ENCODE measurements at regions not wholly inside any gene's neighbourhood (a gene's known extent, or its start where the extent isn't known, plus 50 kb on each side); places are given as distances from the start of the nearest gene placed in this dataset.
"Not testable (repeated sequence)": the region's sequence is repeated elsewhere in the genome, so short reads cannot be mapped to it uniquely, and the experiment has no call there.

GRCh38 chr3:62951037-62951613, 75.9 kb upstream of the CADPS start:
- no peaks in the 10 kb centered on the region for H3K36me3 ChIP-seq (ENCODE audit: insufficient read depth, low read length)
- no peak overlapping the region for H3K4me3 ChIP-seq (ENCODE audit: insufficient read depth, low read length)
- no peak overlapping the region for H2AFZ ChIP-seq (ENCODE audit: low read length)
- no peak for DNase-seq (ENCODE audit: insufficient read length, low spot score, missing footprints)
- no peak overlapping the region for H3K27ac ChIP-seq (ENCODE audit: low read depth, low read length)
- no peaks in the 10 kb centered on the region for H3K9me3 ChIP-seq (ENCODE audit: low read depth, low read length)
- H3K4me2 ChIP-seq (ENCODE audit: insufficient read depth, low read length): no peak overlapping the region
- TF ChIP-seq, protein P1, sequence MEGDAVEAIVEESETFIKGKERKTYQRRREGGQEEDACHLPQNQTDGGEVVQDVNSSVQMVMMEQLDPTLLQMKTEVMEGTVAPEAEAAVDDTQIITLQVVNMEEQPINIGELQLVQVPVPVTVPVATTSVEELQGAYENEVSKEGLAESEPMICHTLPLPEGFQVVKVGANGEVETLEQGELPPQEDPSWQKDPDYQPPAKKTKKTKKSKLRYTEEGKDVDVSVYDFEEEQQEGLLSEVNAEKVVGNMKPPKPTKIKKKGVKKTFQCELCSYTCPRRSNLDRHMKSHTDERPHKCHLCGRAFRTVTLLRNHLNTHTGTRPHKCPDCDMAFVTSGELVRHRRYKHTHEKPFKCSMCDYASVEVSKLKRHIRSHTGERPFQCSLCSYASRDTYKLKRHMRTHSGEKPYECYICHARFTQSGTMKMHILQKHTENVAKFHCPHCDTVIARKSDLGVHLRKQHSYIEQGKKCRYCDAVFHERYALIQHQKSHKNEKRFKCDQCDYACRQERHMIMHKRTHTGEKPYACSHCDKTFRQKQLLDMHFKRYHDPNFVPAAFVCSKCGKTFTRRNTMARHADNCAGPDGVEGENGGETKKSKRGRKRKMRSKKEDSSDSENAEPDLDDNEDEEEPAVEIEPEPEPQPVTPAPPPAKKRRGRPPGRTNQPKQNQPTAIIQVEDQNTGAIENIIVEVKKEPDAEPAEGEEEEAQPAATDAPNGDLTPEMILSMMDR (IDR thresholded peaks at IDR 0.05; ENCODE audit: extremely low read depth, low read depth, low read length): no peak
- H3K4me1 ChIP-seq (ENCODE audit: insufficient read depth, low read length): no peaks in the 10 kb centered on the region
- H4K20me1 ChIP-seq (ENCODE audit: insufficient read depth, low read length): no peaks in the 10 kb centered on the region
- no peaks in the 10 kb centered on the region for H3K27me3 ChIP-seq (ENCODE audit: insufficient read depth, low read length)
- H3K79me2 ChIP-seq (ENCODE audit: insufficient read depth, low read length): no peaks in the 10 kb centered on the region

GRCh38 chr3:62951880-62952279, 76.7 kb upstream of the CADPS start:
- H3K27ac ChIP-seq (ENCODE audit: low read depth, low read length); H3K4me3 ChIP-seq (ENCODE audit: insufficient read depth, low read length); H2AFZ ChIP-seq (ENCODE audit: low read length); H3K9me3 ChIP-seq (ENCODE audit: low read depth, low read length); H4K20me1 ChIP-seq (ENCODE audit: insufficient read depth, low read length); H3K27me3 ChIP-seq (ENCODE audit: insufficient read depth, low read length); H3K79me2 ChIP-seq (ENCODE audit: insufficient read depth, low read length); H3K4me1 ChIP-seq (ENCODE audit: insufficient read depth, low read length); H3K4me2 ChIP-seq (ENCODE audit: insufficient read depth, low read length); H3K36me3 ChIP-seq (ENCODE audit: insufficient read depth, low read length); DNase-seq (ENCODE audit: insufficient read length, low spot score, missing footprints): not testable (repeated sequence)

DNA sequence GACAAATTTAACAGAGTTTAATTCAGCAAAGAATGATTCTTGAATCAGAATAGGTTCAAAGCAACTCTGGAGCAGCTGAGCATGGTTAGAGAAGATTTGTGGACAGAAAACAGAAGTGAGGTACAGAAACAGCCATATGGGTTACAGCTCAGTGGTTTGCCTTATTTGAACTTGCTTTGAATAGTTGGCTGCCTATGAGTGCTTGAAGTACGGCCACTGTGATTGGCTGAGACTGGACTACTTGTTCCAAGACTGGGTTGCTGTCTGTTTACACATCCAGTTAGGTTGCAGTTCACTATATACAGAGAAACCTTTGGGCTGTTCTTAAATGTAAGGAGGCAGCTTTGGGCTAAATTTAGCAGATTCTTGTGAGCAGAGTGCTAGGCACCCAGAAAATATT, 79.4 kb upstream of the CADPS start:
- Histone ChIP-seq H3K79me2 (ENCODE audit: insufficient read depth, low read length) (no peaks in the 10 kb centered on the region), H3K27me3 (ENCODE audit: insufficient read depth, low read length) (no peaks in the 10 kb centered on the region), H3K4me2 (ENCODE audit: insufficient read depth, low read length) (no peak overlapping the region), H3K4me1 (ENCODE audit: insufficient read depth, low read length) (no peaks in the 10 kb centered on the region), H3K9me3 (ENCODE audit: low read depth, low read length) (no peaks in the 10 kb centered on the region), H3K36me3 (ENCODE audit: insufficient read depth, low read length) (no peaks in the 10 kb centered on the region), H3K27ac (ENCODE audit: low read depth, low read length) (no peak overlapping the region), H4K20me1 (ENCODE audit: insufficient read depth, low read length) (no peaks in the 10 kb centered on the region), H3K4me3 (ENCODE audit: insufficient read depth, low read length) (no peak overlapping the region), H2AFZ (ENCODE audit: low read length) (no peak overlapping the region)
- DNase-seq (ENCODE audit: insufficient read length, low spot score, missing footprints): no peak
- TF ChIP-seq, protein P1 (IDR thresholded peaks at IDR 0.05; ENCODE audit: extremely low read depth, low read depth, low read length): no peak

DNA sequence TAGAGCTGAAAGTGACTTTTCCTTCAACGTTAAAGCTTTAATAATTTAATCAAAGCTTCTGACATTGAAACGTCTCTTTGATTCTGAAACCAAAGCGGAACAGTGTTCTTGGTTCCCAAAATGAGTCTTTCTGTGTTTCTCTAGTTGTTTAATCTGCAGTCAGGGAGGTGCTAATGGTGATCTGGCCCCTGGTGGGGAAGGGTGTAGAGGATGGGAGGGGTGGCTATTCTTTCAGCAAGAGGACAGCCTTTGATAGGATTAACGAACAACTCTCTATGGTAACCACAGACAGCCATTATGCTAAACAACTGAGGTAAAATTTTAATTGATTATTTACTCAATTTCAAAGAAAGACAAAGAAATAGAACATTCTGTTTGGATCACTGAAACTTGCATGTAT, 79.9 kb upstream of the CADPS start:
- Histone ChIP-seq H3K79me2 (ENCODE audit: insufficient read depth, low read length) (no peaks in the 10 kb centered on the region), H3K4me3 (ENCODE audit: insufficient read depth, low read length) (no peak overlapping the region), H3K4me1 (ENCODE audit: insufficient read depth, low read length) (no peaks in the 10 kb centered on the region), H3K4me2 (ENCODE audit: insufficient read depth, low read length) (no peak overlapping the region), H3K36me3 (ENCODE audit: insufficient read depth, low read length) (no peaks in the 10 kb centered on the region), H2AFZ (ENCODE audit: low read length) (no peak overlapping the region), H4K20me1 (ENCODE audit: insufficient read depth, low read length) (no peaks in the 10 kb centered on the region), H3K27me3 (ENCODE audit: insufficient read depth, low read length) (no peaks in the 10 kb centered on the region), H3K9me3 (ENCODE audit: low read depth, low read length) (no peaks in the 10 kb centered on the region), H3K27ac (ENCODE audit: low read depth, low read length) (no peak overlapping the region)
- TF ChIP-seq, protein P1 (IDR thresholded peaks at IDR 0.05; ENCODE audit: extremely low read depth, low read depth, low read length): no peak
- no peak for DNase-seq (ENCODE audit: insufficient read length, low spot score, missing footprints)
